Globus pallidus (tissue), 1 donor: ENCODE measurements at regions not wholly inside any gene's neighbourhood (a gene's known extent, or its start where the extent isn't known, plus 50 kb on each side); places are given as distances from the start of the nearest gene placed in this dataset.
A peak's percentile ranks its signal among the peaks of the same experiment; 100 is the strongest.

Experiments
- DNase-seq: peaks from one replicate; pipeline ENCODE4 v3.0.0-alpha.2; 2015; ENCODE audit warnings: low spot score

DNA sequence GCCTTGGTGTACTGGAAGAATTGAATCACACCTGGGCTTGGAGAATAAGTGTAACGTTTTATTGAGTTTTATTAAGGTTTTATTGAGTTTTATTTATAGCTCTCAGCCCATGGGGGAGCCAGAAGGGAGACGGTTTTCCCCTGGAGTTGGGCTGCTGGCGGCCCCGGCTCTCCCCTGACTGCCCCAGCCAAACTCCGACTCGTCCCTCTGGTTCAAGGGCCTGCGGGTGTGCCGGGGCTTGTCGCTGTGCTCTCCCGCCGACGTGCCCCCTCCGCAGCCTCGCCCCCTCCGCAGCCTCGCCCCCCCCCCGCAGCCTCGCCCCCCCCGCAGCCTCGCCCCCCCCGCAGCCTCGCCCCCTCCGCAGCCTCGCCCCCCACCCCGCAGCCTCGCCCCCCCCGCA lies 326.1 kb upstream of the RTL1 start:
- no peak for DNase-seq

DNA sequence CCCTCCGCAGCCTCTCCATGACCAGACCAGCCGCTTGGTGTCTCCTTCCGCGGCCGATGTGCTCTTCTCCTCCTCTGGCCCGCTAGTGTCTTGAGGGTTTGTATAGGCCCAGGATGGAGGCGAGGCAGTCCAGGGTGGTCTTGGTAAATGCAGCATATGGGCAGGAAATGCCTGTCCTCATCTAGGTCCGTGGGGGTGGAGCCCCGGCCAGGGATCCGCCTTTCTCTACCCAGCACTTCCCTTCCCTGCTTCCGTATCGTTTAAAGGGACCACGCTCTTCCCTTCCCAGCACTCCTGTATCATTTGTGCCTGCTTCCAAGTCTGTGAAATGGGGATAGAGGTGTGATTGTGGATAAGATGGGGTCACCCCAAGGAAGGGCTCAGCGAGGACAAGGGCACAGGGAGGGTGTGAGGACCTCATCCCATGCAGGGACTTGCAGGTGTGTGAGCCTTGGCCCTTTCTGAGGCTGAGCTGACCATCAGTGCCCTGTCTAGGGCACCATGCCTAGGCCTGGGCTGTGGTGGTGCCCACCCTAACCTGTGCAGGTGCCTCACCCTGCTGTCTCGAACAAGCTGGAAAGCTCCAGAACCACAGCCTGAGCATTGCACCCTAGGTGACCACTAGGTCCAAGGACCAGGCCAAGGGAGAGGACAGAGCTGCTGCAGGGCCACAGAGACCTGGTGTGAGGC lies 326.8 kb upstream of the RTL1 start:
- no peak for DNase-seq

DNA sequence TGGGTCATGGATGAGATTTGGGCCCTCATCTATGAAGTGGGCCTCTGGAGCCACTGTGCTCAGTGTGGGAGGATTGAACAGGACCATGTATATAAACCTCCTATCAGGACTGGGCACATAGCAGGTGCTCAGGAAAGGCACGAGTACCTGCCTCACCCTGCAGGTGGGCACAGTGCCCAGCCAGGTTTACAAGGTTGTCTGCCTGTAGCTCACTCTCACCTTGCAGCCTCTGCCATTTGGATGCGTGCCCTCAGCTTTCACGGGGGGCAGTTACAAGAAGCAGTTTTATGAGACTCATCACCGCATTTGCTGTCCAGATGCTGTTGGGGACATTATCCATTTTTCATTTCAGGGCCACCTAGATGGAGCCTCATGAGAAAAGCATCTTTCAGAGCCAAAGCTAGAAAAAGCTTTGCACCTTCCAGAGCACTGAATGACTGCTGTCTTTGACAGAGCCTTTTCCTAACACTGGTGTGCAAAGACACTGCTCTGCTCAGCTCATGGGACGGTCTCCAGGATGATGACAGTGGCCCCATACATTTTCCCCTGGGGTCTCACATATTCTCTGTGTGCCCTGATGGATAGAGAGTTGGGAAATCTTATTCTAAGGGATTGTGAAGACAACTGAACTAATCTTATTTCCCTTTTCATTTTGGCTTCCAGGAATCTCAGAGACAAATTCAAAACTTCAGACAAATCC lies 327.5 kb upstream of the RTL1 start:
- no peak for DNase-seq

DNA sequence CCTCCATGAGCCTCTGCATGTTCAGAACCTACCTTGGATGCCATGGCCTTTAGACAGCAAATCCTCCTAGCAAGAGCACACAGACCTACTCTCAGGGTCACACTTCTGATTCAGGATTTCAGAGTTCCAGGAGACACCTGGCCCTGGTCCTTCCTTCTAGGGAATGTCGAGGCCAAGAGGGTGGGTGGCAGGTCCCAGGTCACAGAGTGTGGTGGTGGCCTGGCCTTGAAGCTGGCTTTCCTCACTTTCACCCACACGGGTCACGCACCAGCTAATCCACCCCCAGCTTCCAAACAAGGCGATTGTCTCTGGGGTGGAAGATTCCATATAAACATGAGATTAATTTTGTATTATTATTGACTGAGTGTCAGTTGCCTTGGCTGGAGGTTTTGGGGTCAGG lies 328.3 kb upstream of the RTL1 start:
- no peak for DNase-seq

DNA sequence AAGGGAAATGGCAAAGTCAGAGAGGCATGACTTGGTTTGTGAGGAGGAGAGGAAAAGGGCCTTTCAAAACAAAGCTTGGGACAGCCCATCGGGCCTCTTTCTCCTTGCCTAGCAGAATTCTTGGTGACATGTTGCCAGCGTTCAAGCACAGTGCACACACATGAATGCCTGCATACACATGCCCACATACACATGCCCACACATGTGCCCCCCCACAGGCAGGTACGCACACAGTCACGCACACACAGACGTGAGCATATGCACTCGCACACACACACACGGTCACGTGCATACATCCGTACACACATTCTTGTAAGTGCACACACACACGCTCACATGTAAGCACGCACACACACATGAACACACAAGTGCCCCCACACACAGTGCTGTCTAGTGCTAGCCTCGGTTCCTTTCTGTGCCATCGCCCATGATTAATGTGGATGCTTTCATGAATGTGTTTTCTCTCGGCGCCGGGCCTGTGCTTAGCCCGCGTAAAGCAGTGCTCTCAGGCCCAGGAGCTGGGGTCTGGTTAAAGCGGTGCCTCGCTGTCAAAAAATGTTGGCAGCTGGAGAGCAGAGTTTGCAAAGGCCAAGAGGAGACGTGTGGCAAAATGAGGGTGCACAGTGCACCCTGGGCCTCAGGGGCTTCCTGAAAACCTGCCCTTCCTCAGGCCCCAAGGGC lies 328.8 kb upstream of the DIO3 start:
- no peak for DNase-seq

DNA sequence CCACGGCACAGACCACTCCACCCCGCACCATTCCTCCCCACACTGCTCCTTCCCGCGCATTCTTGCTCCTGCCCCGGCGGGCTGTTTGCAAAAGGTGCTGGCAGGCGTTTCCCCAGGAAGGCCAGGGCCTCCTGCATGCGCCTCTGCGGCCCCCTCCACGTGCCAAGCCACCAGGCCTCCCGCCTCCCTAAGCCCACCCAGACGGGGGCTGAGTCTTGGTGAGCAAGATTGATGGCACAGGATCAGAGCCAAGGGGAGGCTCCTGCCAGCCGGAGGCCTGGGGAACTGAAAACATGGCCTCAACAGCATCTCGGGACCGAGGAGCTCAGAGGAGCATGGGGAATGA lies 328.3 kb upstream of the DIO3 start:
- no peak for DNase-seq

DNA sequence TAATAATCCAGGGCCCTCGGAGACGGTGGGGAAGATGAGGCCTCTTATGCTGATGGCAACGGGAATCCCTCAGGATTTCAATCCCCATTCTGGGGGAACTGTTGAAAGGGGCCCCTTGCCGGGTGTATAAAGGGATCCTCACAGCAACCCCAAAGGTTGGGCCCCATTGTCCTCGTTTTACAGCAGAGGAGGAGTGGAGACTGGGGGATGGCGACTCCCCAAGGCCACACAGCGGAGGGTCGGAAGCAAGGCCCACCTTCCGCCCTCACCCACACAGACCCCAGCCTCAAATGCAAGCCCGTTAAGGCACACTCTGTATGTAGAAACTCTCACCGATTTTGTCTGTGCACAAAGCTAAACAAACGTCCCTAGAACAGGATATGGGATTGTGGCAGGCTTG lies 327.9 kb upstream of the DIO3 start:
- DNase-seq: no peak

DNA sequence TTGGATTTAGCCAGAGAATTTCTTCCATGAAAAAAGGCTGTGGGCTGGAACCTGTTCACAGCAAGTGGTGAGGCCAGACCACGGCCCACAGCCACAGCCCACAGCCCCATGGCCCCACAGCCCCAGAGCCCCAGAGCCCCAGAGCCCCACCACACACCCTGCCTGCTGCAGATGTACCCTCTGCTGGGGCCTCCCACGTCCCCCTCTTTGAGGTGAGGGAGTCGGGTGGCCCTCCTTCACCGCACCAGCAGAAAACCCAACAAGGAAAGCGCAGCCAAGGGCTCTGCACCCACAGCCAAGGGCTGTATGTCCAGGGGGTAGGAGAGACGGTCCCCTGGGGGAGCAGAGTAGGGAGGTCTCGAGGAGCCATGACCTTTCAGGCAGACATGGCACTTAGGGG lies 327.5 kb upstream of the DIO3 start:
- no peak for DNase-seq

DNA sequence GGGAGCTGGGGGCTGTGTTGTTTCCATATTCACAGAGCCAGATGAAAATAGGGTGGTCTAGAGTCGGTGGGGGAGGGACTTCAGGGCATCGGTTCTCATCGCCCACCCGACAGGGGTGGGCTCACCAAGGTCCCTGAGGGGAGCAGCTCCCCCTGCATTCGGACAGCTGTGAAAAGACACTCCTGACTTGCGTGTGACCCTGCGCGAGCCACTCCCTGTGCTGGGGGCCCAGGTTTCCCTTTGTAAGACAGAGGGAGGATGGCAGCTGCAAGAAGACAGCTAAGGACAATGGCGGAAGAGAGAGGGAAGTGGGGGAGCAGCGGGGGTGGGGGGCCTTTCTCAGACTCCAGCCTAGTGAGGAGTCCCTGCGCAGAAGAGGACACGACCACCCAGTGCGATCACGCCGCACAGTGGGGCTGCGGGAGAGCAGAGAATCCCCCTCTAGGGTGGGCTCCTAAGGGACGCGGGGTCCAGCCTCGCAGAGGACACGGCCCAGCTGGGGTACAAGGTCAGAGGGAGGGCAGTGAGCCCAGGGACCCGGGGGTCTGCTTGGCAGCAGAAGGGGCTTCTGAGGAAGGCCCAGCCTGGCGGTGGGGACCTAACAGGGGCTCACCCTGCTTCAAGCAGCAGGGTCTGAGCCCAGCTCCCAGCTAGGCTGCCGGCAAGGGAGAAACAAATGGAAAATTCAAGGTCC lies 326.9 kb upstream of the DIO3 start:
- no peak for DNase-seq

DNA sequence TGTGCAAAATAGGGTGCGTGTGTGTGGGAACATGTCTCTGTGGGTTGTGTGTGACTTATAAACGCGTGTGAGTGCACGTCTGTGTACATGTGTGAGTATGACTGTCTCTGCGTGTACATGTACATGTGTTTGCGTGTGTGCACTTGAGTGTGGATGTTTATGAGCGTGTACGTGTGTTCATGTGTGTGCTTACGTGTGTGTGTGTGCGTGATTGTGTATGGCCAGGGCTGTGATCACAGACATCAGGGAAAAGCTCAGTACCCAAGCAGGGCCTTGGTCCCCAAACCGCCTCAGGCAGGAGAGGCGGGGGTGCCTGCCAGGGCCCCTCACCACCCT lies 326.3 kb upstream of the DIO3 start:
- DNase-seq: no peak

DNA sequence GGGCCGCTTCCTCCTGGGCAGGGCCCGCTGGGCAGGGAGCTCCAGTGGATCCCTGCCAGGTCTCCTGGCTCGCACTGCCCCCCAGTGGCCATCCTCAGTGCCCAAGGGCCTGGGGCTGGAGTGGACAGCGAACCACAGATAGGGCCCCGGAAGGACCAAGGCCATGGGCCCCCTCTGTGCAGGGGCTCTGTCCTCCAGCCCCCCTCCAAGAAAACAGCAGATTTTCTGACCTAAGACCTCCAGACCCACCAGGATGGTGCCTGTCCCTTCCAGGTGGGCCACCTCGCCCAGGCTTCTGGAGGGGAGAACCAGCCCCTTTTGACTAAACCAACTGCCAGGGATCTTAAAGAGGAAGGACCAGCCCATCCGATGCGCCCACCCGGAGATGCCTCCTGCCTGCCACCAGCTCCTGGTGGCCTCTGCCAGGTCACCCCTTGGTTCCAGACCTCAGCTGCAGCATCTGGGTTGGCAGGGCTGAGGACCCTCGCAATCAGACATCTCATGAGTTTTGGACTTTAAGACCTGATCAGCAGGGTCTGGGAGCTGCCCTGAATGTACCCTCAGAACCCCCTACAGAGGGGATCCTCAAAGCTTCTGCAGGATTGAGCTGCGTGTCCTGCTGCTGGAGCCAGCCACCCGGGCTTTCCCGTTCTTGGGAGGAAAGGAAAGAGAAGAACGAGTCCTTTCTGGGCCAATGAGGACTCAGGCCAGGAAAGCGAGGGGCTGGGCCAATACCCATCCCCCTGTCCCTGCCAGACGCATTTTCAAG lies 325.8 kb upstream of the DIO3 start:
- peak; percentile 23 for DNase-seq

DNA sequence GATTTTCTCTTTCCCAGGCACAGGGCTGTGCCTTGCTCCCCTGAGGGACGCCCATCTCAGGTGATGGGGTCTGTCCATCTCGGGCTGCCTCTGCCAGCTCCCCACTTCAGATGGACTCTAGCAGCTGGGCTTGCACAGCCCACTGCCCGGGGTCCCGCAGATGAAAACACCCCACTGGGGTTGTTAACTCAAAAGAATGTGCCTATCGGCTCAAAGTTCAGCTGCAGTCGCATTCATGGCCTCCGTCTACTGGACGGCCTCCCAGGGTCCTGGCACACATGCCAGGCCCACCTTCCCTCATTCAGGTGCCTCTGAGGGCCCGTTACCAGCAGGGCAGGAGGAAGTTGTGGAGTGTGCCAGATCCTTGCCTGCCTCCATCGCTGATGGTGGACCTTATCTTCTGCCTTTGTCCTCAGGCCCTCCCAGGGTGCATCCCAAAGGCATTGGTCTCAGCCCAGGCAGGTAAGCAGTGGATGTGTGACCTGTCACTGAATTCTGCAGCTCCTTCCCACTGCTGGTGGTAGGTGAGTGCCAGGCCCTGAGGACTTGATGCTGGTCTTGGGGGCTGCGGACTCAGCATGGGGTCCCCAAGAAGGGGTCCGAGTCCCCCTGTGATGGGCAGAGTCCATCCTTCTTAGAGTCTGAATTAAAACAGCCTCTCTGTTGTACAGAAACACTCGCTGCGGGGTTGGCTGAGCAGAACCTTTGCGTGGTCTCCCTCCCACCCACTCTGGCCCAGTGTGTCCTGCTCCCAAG lies 324.6 kb upstream of the DIO3 start:
- DNase-seq: no peak

DNA sequence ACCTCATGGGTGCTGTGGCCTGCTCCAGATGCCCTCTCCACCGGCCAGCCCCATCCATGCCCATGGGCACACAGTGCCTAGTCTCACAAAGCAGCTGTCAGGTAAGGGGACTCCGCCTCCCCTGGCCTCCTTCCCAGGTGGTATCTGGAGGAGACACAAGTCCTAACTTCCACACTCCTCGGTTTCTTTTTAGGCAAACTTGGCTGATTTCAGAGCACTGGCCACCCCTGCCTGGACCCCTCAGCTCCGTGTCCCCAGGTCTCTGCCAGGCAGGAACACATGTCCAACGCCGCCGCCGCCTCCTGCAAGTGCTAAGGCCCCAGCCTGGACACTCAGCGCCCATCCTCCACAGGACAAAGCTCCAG lies 324.1 kb upstream of the DIO3 start:
- no peak for DNase-seq

DNA sequence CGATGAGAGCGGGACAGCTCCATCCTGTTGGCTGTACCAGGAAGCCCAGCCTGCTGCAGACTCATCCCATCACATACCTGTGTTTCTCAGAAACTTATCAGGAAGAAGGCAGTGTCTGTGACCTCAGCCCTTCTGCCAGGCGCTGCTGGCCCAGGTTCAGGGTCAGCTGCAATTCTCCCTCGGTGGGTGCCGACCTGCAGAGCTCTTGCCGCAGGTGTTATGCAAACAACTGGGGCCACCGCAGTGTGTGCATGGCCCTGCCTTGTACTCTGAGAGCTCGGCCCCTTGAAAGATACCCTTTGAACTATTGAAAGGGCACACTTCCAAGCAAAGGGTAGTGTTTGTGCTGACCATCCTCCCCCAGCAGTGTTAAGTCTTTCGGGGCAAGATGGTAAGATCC lies 322.2 kb upstream of the DIO3 start:
- no peak for DNase-seq

DNA sequence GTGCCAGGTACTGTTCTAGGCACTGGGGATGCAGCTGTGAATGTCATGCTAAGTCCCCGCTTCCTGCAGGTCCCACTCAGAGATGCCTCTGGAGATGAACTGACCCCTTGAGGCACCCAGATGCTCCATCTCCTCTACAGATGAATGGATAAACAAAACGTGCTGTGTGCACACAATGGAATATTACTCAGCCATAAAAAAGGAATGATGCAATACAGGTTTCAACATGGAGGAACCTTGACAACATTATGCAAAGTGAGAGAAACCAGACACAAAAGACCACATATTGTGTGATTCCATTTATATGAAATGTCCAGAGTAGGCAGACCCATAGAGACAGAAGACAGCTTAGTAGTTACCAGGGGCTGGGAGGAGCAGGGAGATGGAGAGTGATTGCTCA lies 320.1 kb upstream of the DIO3 start:
- DNase-seq: no peak

DNA sequence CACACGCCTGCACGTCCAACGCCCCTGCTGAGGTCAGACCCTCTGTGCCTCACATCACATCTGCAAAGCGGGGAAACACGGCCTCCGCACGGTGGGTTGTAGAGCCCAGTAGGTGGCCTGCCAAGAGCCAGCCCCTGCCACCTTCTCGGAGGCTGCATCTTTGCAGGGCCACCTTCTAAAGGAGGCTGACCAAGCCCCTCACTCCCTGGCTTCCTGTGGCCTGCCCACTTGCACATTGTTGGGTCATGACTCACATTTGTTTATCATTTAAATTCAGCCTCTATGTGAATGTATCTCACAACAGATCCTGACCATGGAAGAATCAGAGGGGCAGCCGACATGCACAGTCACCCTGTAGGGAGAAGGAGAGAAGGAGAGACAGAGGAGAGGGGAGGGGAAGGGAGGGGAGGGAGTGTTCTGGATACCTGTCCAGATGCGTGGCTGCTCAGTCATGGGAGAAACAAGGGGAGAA lies 319.5 kb upstream of the DIO3 start:
- DNase-seq: no peak

DNA sequence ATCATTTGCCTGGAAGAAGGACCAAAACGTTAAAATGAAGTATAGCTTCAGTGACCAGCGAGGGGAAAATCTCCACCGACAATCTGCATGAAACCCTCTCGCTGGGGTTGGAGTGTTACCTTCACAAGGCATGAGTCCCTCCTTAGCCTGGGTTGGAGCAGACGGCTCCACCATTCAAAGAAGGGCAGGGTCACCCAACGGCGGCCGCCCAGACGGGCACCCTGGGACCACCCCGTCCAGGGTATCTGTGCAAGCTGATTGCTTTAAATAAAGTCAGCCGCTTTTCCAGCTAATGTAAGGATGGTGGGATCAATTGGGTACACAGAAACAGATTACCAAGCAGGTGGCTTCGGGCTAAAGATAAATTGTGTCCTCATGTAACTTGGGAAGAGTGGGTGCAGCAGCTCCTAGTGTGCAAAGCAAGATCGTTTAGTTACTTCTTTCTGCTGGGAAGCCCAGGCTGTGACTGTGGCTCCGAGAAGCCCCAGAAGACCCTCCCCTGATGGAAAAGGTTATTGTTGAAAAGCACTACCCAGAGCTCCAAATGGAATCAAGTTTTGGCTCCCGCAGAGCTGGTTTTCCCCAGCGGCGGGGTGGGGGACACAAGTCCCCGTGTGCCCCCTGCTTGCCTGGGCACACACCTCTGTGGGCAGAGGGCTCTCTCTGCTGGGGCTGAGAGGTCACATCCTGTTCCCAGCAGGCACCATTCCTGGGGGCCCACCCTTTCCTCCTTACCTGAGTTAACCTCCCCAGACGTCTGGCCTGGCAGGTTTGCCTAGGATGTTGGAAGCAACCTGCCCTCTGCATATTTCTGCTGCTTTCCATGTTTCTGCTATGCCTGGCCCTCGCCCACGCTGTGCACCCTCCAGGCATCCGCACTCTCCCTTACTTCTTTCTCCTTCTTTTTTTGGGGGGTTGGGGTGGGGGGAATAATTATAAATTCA lies 318.6 kb upstream of the DIO3 start:
- no peak for DNase-seq

DNA sequence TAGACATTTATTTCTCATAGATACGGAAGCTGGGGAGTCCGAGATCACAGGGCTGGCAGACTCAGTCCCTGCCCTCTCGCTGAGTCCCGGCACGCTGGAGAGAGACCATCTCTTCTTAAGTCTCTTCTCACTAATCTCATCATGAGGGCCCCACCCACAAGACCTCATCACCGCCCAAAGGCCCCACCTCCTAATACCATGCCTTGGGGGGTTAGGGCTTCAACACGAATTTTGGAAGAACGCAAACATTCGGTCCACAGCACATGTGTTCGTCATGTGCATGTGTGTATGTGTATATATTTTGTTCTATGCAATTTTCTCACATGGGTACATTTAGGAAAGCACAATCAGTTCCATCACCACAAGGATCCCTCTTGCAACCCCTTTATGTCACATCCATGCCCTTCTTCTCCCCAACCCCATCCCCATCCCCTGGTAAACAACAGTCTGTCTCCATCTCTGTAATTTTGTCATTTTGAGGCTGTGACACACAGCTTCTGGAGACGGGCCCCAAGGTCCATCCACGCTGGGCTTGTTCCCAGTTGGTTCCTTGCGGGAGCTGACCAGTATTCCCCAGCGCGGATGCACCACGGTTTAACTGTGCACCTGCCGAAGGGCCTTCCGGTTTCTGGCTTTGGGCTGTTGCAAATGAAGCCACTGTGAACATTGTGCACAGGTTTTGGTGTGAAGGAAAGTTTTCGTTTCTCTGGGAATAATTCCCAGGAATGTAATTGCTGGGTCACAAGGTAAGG lies 317.5 kb upstream of the DIO3 start:
- DNase-seq: no peak
